ENCODE measurements at regions not wholly inside any gene's neighbourhood (a gene's known extent, or its start where the extent isn't known, plus 50 kb on each side); places are given as distances from the start of the nearest gene placed in this dataset.
A peak's percentile ranks its signal among the peaks of the same experiment; 100 is the strongest.

DNA sequence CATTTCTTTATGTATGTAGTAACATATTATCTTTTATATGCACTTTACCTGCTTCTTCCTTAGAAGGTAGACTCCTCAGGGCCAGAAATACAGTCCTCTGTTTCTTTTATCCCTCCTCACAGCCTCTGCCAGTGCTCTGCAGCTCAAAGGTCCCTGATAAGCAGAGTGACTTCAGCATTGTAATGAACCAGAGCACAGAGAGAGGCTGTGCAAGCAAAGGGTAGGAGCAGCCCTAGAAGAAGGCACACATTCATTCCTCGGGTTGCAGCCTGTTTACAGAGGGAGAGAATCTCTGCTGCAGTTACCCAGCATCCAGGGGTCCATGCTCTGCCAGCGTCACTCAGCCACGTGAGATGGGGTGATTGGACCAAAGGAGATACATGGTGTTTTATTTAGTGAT lies 101.1 kb downstream of the RHOU start (continued):
- TF ChIP-seq U2AF1 (optimal IDR thresholded peaks at IDR 0.05; ENCODE audit: low read depth, low read length) (no peak), ATAD3A (CRISPR knock-in tag; IDR thresholded peaks at IDR 0.05) (no peak), HOXA3 (CRISPR knock-in tag; IDR thresholded peaks at IDR 0.05) (peak; percentile 72; the same call in 1 of the 2 replicates), ZNF432 (CRISPR knock-in tag; IDR thresholded peaks at IDR 0.05; ENCODE audit: borderline replicate concordance) (no peak), RXRA (CRISPR knock-in tag; IDR thresholded peaks at IDR 0.05) (peak; percentile 25; the same call in 1 of the 2 replicates), FOXO1 (CRISPR knock-in tag; IDR thresholded peaks at IDR 0.05) (peak; percentile 85), SSRP1 (CRISPR knock-in tag; IDR thresholded peaks at IDR 0.05) (peak; percentile 32; the same call in 1 of the 2 replicates), ISL2 (CRISPR knock-in tag; IDR thresholded peaks at IDR 0.05) (0 out of 2 replicates have a peak, but pooled peaks have one; percentile 41), MYC (CRISPR knock-in tag; IDR thresholded peaks at IDR 0.05; ENCODE audit: borderline replicate concordance) (peak; percentile 71; the same call in 1 of the 2 replicates), ZKSCAN1 (IDR thresholded peaks at IDR 0.05; ENCODE audit: low read length) (no peak), ZNF644 (CRISPR knock-in tag; IDR thresholded peaks at IDR 0.05; ENCODE audit: low read depth) (peak; percentile 76), PHF21A (CRISPR knock-in tag; IDR thresholded peaks at IDR 0.05) (peak; percentile 80), ZKSCAN8 (CRISPR knock-in tag; IDR thresholded peaks at IDR 0.05; ENCODE audit: borderline replicate concordance) (0 out of 2 replicates have a peak, but pooled peaks have one; percentile 31), ATF1 (CRISPR knock-in tag; IDR thresholded peaks at IDR 0.05) (peak; percentile 59), FOXP1 (IDR thresholded peaks at IDR 0.05) (no peak), FOXP1 (CRISPR knock-in tag; IDR thresholded peaks at IDR 0.05) (peak; percentile 86), ZNF530 (CRISPR knock-in tag; IDR thresholded peaks at IDR 0.05; ENCODE audit: low read depth) (no peak), AHDC1 (CRISPR knock-in tag; IDR thresholded peaks at IDR 0.05; ENCODE audit: borderline replicate concordance) (peak; percentile 55; the same call in 1 of the 2 replicates), ZNF691 (CRISPR knock-in tag; IDR thresholded peaks at IDR 0.05; ENCODE audit: borderline replicate concordance, low read depth) (peak; percentile 50; the same call in 1 of the 2 replicates), ZBTB26 (CRISPR knock-in tag; IDR thresholded peaks at IDR 0.05; ENCODE audit: borderline replicate concordance) (no peak), FOXA1 (IDR thresholded peaks at IDR 0.05) (no peak), FOXA1 (CRISPR knock-in tag; IDR thresholded peaks at IDR 0.05) (peak; percentile 96), PAF1 (CRISPR knock-in tag; IDR thresholded peaks at IDR 0.05) (no peak), HMG20B (CRISPR knock-in tag; conservative IDR thresholded peaks at IDR 0.05) (0 out of 2 replicates have a peak, but pooled peaks have one; percentile 62), RELA (CRISPR knock-in tag; IDR thresholded peaks at IDR 0.05) (no peak), CBX1 (IDR thresholded peaks at IDR 0.05; ENCODE audit: low read depth) (no peak), STAG1 (CRISPR knock-in tag; IDR thresholded peaks at IDR 0.05) (peak; percentile 43)
- TF ChIP-seq, protein P1, sequence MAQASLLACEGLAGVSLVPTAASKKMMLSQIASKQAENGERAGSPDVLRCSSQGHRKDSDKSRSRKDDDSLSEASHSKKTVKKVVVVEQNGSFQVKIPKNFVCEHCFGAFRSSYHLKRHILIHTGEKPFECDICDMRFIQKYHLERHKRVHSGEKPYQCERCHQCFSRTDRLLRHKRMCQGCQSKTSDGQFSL (CRISPR knock-in tag; IDR thresholded peaks at IDR 0.05): no peak

Data from HepG2 (cell line).